Kasumi-1 (cell line): ENCODE measurements at regions not wholly inside any gene's neighbourhood (a gene's known extent, or its start where the extent isn't known, plus 50 kb on each side); places are given as distances from the start of the nearest gene placed in this dataset.
"Not testable (repeated sequence)": the region's sequence is repeated elsewhere in the genome, so short reads cannot be mapped to it uniquely, and the experiment has no call there.

Source experiments
- DNase-seq, 2 experiments: peaks; one replicate each; lab custom pipeline; 2025; lab: John Stamatoyannopoulos, UW

- peak in 1 of 2 experiments; percentile 27 for DNase-seq
Measured at GRCh38 chr12:89155826-89156225, 196.5 kb downstream of the DUSP6 start.

DNA sequence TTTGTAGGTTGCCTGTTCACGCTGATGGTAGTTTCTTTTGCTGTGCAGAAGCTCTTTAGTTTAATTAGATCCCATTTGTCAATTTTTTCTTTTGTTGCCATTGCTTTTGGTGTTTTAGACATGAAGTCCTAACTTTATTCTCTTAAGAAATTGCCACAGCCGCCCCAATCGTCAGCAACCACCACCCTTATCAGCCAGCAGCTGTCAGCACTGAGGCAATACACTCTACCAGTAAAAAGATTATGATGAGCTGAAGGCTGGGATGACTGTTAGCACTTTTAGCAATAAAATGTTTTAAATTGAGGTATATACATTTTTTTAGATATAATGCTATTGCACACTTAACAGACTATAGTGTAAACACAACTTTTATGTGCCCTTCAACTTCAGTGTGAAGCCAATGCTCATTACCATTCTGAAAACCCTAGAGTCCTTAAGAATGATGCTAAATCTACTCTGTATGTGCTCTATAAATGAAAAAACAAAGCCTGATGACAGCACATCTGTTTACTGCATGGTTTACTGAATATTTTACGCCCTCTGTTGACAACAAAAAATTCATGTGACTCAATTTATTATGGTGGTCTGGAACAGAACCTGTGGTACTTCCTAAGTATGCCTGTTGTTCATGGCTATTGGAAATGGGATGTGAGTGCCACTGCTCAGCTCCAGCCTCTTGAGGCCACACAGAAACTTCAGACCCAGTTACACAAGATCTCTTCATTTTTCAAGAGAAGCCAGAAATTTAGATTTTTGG lies 197.4 kb downstream of the DUSP6 start:
- peak; percentile 28 to 36 for DNase-seq

- peak; percentile 42 to 44 for DNase-seq
Measured at GRCh38 chr12:89153341-89153740, 199.0 kb downstream of the DUSP6 start.

GRCh38 chr12:89151536-89151935 lies 200.8 kb downstream of the DUSP6 start:
- DNase-seq = no peak

GRCh38 chr12:89150789-89151188 lies 201.5 kb downstream of the DUSP6 start:
- DNase-seq = not testable (repeated sequence)

DNA sequence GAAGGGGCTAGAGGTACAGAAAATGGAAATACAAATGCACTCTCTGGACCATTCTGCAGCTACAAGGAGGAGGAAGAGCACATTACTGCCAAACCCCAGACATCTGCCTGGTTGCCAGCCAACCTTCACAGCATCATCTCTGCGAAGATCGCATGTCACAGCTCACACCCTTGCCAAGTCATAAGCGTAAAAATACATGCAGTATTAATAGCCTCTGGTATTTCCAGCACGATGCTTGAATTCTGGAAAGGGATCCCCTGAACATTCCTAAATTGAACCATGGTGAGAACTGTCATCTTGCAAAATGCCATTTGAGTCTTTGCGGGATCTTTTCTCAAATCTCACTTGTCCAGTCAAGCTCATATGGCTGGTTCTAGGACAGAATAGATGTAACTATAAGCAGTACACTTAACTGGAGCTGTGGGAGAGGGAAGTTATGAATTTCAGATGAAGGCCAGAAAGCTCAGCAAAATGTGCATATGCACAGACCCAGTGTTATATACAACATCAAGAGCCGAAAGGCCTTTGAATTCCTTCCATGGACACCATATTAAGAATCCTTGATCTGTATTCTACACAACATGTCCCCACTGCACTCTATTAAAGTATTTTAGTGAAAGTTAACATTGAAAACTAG lies 211.6 kb downstream of the DUSP6 start:
- DNase-seq = no peak

DNA sequence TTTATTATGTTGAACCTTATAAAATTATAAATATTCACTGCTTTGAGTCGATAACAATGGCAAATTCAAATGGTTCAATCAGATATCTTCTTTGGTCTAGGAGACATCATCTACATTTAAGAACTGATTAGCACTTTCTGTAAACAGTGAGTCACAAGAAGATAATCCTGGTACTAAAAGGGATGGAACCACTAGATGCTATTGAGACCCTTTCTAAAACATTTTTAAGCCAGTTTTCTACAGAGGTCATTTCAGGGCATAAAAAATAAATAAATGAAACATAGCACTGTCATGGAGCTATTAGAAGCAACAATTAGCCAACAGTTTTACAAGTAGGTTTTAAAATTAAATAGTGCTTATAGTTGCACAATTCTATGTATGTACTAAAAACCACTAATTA lies 212.2 kb downstream of the DUSP6 start:
- DNase-seq = no peak

GRCh38 chr12:89139390-89139789 lies 212.9 kb downstream of the DUSP6 start:
- no peak for DNase-seq

DNA sequence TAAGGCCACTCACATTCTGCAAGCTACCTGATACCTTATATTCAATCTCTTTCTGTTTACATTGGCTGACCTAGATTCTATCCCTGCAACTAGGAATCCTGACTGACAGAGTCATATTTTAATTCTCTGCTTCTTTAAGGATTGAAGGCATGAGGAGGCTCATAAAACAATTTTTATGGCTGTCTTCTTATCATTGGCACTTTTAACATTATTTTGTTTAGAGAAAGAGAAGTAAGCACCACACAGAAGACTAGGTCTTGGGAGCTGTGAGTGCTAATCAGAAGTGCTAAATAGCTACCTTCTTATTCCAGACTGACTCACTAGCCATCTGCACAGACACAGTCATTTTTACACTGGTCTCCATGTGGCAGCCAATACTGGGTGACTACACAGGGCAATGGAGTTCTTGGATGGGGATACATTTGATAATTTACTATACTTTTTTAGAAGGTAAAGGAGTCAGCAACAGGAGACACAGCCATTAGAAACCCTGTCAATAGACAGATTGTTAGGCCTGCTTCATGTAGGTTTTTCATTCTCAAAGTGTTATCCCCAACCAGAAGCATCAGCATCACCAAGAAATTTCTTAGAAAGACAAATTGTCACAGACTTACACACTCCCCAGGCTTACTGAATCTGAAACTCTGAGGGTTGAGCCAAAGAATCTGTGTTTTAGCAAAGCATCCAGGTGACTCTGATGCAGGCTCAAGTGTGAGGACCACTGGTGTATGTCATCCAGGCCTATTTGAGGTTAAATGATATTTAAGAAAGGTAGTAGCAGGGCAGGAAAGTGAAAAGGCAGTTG lies 214.1 kb downstream of the DUSP6 start:
- DNase-seq = no peak

- DNase-seq = peak; percentile 76
Measured at GRCh38 chr12:89135976-89136634, 216.2 kb downstream of the DUSP6 start.

- DNase-seq = no peak
Measured at GRCh38 chr12:89134213-89134770, 218.0 kb downstream of the DUSP6 start.

DNA sequence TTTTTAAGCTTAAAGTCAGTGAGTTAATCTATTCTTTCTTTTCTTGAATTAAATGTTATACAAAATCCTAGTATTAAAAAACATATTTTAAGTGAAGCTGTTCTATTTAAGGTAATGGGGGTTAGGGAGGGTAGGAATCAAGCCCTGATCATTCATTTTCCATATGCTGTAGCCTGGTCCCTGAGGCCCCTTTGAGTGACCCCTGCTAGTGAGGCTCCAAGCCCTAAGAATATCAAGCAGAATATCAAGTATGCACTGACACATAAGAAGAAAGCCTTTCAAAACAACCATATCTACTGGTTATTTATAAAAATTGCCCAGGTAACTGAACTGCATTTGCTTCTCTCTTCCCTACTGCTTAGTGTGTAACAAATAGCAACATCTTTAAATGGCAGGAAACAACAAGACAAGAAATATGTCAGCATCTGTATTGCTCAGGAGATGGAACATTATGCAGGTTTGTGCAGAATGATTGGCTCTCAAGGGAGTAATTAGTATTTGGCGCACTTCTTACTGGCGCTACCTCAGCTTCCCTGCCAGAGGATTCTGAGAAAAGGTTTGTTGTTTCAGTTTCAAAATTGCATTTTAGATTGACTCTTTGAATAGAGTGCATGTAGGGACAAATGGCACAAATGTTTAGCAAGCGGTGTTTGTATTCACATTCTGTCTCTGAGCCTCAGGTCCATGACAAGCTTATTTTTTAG lies 223.0 kb downstream of the DUSP6 start:
- no peak for DNase-seq

DNA sequence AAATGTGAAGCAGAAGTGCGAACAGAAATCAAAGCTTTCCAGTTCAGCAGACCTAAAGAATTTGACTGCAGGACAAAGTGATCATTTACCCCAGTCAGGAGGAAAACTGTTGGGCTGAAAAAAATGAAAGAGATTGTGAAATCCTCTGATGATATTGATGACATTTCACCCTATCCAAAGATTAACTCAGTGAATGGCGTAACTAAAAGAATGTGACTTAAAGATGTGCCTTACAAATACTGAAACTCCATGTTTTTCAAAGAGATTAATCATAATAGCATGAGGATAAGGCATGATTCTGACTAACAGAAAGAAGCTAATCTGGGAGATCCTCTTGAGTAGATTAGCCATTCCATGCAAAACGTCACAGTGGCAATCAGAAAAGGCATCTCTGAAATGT lies 225.6 kb downstream of the DUSP6 start:
- no peak for DNase-seq

GRCh38 chr12:89122852-89123251 lies 229.4 kb downstream of the DUSP6 start:
- DNase-seq = no peak

DNA sequence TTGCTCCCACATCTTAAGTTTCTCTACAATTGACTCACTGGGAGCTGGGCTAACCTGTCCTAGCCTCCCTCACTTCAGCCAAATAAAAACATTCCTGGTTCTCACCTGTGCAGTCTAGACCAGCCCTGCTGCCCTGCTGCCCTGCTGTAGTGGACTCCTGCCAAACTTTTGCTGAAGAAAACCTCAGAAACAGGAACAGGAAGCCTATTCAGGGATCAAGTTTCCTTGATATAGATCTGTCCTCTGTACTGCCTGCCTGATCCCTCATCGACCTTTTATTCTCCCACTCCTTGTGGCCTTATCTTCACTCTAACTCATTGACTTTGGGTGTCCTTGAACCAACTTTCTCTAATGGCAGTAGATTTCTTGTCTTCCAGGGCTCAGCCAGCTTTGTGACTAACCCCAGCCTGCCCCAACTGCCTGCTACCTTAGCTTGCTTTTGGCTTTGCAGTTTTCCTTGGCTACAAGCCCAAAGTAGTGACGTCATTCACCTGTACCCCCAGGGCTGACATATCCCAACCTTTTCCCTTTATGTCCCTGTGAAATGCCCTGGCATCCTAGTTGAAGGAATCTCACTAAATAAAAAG lies 234.8 kb downstream of the DUSP6 start:
- DNase-seq = peak; percentile 73 to 80

DNA sequence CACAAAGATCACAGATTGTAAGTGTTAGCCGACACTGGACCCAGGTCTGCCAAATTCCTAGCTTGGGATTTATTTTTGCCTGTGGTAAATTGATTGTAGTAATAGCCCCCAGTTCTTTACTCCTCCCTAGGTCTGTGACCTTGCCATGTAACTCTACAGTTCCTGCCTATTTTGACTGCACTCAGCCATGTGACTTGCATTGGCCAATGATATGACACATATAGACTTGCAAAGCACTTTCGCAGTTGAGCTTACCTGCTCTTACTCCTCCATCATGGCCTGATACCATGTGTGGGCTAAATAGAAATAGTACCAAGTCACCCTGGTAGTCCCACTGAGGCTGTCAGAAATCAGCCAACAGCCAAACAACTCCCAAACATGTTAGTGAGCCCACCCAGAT lies 240.3 kb downstream of the DUSP6 start:
- DNase-seq = no peak

DNA sequence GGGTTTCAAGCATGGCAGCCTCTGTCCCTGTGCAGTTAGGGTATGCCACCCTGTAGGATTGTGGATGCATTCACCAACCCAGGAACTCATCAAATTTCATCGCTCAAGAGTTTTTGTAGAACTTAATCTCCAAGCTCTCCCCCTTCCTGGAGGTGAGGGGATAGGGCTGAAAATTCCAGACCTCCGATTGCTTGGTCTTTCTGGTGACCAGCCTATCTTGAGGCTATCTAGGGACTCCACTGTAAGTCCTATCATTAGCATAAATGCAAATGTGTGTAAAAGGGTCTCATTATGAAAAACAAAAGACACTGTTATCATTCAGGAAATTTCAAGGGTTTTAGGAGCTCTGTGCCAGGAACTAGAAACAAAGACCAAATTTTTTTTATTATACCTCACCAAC lies 244.0 kb downstream of the DUSP6 start:
- no peak for DNase-seq

GRCh38 chr12:89106950-89107349 lies 245.4 kb downstream of the DUSP6 start:
- DNase-seq = no peak

GRCh38 chr12:89105243-89105642 lies 247.1 kb downstream of the DUSP6 start:
- no peak for DNase-seq

DNA sequence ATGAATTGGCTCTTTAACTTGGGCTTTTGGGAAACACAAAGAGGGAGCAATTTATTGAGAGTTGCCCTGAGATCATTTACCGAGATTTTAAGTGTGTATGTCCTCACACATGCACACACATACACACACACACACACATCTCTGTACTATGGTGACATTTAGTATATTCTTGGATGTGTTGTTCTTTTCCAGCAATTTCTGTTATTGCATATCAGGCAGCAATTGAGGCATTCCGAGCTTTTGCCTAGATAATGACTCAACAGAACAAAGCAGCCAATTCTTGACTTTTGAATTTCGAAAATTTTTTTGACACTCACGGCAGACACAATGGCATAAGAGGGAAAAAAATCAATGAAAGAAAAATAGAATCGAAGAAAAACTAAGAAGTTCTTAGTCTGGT lies 248.5 kb downstream of the DUSP6 start:
- no peak for DNase-seq

- peak in 1 of 2 experiments; percentile 6 for DNase-seq
Measured at GRCh38 chr12:89101440-89101839, 250.9 kb downstream of the DUSP6 start.
